ENCODE measurements at regions not wholly inside any gene's neighbourhood (a gene's known extent, or its start where the extent isn't known, plus 50 kb on each side); places are given as distances from the start of the nearest gene placed in this dataset.

GRCh38 chr2:7880126-7880525 lies 801.7 kb upstream of the ID2 start:
- H3K4me3 ChIP-seq (ENCODE audit: low read length), result no peak overlapping the region
- no peak for TF ChIP-seq ZNF274 (IDR thresholded peaks at IDR 0.05; ENCODE audit: low read depth, low read length)

DNA sequence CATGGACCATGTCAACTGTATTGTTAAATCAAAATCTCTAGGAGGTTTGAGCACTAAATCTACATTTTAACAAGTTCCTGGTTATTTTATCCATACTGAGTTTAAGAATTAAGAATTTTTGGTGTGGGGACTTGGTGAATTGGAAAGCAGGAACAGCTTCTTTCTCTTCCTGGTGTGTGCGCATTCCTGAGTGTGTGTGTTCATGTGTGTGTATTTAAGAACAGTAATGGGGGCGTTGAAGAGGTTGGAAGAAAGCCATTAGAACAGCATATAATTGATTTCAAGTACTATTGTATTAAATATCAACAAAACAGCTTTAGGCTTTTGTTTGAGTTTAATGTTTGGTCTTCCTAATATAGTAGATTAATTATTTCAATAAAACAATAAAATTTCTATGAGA lies 801.3 kb upstream of the ID2 start:
- TF ChIP-seq ZNF274 (IDR thresholded peaks at IDR 0.05; ENCODE audit: low read depth, low read length), result no peak
- no peak overlapping the region for H3K4me3 ChIP-seq (ENCODE audit: low read length)

GRCh38 chr2:7881063-7881462 lies 800.8 kb upstream of the ID2 start:
- H3K4me3 ChIP-seq (ENCODE audit: low read length), result no peak overlapping the region
- TF ChIP-seq ZNF274 (IDR thresholded peaks at IDR 0.05; ENCODE audit: low read depth, low read length), result no peak

- H3K4me3 ChIP-seq (ENCODE audit: low read length), result no peak overlapping the region
- no peak for TF ChIP-seq ZNF274 (IDR thresholded peaks at IDR 0.05; ENCODE audit: low read depth, low read length)
Measured at GRCh38 chr2:7881466-7881865, 800.4 kb upstream of the ID2 start.

- TF ChIP-seq ZNF274 (IDR thresholded peaks at IDR 0.05; ENCODE audit: low read depth, low read length), result no peak
- no peak overlapping the region for H3K4me3 ChIP-seq (ENCODE audit: low read length)
Measured at GRCh38 chr2:7882296-7882695, 799.6 kb upstream of the ID2 start.

- TF ChIP-seq ZNF274 (IDR thresholded peaks at IDR 0.05; ENCODE audit: low read depth, low read length), result no peak
- no peak overlapping the region for H3K4me3 ChIP-seq (ENCODE audit: low read length)
Measured at GRCh38 chr2:7884338-7884737, 797.5 kb upstream of the ID2 start.

DNA sequence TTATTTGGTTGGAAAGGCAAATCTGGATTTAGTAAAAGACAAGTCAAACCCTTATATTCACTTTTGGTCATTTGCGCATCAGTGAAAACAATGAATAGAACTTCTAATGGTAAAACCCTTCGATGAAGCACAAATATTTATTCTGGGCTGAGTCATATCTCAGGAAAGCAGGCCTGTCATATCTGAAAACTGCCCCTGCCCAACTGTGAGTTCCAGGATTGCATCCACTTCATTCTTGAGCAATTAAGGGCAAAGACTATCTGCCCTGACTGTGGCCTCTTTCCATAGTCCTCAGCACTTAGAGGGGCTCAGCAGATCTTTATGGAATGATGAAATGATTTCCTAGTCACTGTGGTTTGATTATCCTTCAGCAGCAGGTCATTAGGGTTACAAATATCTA lies 795.2 kb upstream of the ID2 start:
- H3K4me3 ChIP-seq (ENCODE audit: low read length), result no peak overlapping the region
- no peak for TF ChIP-seq ZNF274 (IDR thresholded peaks at IDR 0.05; ENCODE audit: low read depth, low read length)

GRCh38 chr2:7887441-7887840 lies 794.4 kb upstream of the ID2 start:
- no peak overlapping the region for H3K4me3 ChIP-seq (ENCODE audit: low read length)
- no peak for TF ChIP-seq ZNF274 (IDR thresholded peaks at IDR 0.05; ENCODE audit: low read depth, low read length)

GRCh38 chr2:7888876-7889275 lies 793.0 kb upstream of the ID2 start:
- no peak overlapping the region for H3K4me3 ChIP-seq (ENCODE audit: low read length)
- TF ChIP-seq ZNF274 (IDR thresholded peaks at IDR 0.05; ENCODE audit: low read depth, low read length), result no peak

DNA sequence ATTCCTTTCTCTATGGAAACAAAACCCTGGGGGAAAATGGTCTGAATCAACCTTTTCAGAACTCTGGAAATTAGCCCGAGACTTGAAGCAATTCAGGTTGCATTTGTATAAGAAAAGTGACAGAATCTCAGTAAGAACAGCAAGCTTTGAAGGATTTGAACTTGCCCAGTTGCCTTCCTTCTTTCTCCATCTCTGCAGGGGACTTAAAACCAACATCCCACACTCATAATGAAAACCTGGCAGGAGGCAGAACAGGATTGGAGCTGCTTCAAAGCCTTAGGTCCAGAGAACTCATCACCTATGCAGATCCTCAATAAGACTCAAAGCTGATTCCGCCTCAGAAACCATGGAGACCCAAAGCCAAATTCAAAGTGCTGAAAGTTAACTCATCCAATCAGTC lies 790.5 kb upstream of the ID2 start:
- TF ChIP-seq ZNF274 (IDR thresholded peaks at IDR 0.05; ENCODE audit: low read depth, low read length), result no peak
- H3K4me3 ChIP-seq (ENCODE audit: low read length), result no peak overlapping the region

GRCh38 chr2:7895289-7895688 lies 786.6 kb upstream of the ID2 start:
- no peak overlapping the region for H3K4me3 ChIP-seq (ENCODE audit: low read length)
- no peak for TF ChIP-seq ZNF274 (IDR thresholded peaks at IDR 0.05; ENCODE audit: low read depth, low read length)

DNA sequence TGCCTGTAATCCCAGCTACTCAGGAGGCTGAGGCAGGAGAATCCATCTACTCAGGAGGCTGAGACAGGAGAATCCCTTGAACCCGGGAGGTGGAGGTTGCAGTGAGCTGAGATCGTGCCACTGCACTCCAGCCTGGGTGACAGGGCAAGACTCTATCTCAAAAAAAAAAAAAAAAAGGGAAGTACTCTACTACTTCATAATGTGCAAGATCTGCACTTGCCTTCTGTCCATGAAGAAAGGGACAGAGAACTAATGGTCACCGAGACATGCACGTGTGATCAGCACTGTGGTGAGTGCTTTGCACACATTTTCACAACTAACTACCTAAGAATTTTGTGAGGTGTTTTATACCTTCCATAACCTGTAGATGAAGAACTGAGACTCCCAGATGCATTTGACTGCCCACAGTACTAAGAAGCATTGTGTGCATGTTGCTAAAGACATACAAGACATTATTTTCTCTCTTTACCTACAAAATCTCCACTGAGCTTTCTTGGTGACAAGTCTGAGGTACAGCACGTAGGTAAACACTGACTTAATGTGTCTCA lies 784.8 kb upstream of the ID2 start:
- no peak overlapping the region for H3K4me3 ChIP-seq (ENCODE audit: low read length)
- TF ChIP-seq ZNF274 (IDR thresholded peaks at IDR 0.05; ENCODE audit: low read depth, low read length), result no peak

DNA sequence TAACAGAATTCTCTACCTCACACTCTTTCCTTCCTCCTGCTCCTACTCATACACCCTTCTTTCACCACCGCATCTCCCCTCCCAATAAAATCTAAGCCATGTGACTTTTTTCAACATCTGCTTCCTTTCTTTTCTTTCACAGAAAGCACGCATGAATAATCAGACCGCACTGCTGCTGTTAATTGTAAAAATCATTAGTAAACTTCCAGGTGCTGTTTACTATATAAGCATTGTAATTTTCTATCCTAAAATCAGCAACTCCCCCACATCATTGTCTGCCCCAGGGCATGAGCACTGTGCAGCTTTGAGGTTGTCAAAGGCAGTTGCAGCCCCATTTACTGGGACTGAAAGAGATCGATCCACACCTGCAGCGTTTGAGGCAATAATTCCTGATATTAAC lies 782.6 kb upstream of the ID2 start:
- no peak for TF ChIP-seq ZNF274 (IDR thresholded peaks at IDR 0.05; ENCODE audit: low read depth, low read length)
- no peak overlapping the region for H3K4me3 ChIP-seq (ENCODE audit: low read length)

- no peak overlapping the region for H3K4me3 ChIP-seq (ENCODE audit: low read length)
- TF ChIP-seq ZNF274 (IDR thresholded peaks at IDR 0.05; ENCODE audit: low read depth, low read length), result no peak
Measured at GRCh38 chr2:7899923-7900322, 781.9 kb upstream of the ID2 start.

DNA sequence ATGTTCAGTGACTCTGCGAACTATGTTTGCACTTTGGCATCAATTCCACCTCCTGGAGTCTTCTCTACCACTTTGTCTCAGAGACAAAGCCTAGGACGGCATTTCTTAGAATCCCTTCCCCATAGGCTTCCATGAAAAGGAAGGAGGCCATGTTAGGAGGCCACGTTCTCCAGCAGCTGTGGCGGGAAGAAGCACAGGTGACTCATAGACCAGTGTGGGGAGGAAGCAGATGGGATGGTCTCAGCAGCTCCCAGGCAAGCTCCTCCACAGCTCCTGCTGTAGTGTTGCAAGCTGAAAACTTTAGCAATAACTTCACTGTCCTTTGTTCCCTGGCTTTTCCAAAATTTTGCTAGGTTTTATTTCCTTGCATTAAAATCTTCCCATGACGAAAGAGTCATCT lies 781.3 kb upstream of the ID2 start:
- no peak overlapping the region for H3K4me3 ChIP-seq (ENCODE audit: low read length)
- TF ChIP-seq ZNF274 (IDR thresholded peaks at IDR 0.05; ENCODE audit: low read depth, low read length), result no peak

DNA sequence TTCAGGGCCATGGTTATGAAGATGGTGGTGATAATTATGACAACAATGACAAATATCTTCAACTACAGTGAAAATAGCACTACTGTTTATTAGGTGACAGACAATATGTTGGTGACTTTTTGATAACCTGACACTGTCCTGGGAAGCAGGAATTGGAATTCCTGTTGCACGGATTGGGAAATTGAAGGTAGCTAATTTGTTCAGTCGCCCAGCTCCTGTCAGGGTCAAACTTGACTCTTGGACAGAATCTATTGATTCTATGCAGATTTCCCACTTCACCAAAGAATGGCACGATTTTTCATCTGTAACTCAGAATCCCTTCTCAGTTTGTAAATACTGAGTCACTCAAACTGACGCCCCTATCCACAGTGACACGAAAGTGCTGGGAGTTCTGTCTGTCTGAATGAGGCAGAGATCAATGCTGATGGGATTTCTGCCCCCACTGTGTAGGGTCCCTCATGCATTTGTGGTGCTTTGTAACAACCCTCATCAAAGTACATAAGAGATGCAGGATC lies 779.5 kb upstream of the ID2 start:
- TF ChIP-seq ZNF274 (IDR thresholded peaks at IDR 0.05; ENCODE audit: low read depth, low read length), result no peak

More for the DNA sequence above, 779.5 kb upstream of the ID2 start:
- H3K4me3 ChIP-seq (ENCODE audit: low read length), result no peak overlapping the region
